NCI-H2171 (cell line): ENCODE measurements at regions not wholly inside any gene's neighbourhood (a gene's known extent, or its start where the extent isn't known, plus 50 kb on each side); places are given as distances from the start of the nearest gene placed in this dataset.

Source experiments
- DNase-seq: peaks from one replicate; lab custom pipeline; 2025; lab: John Stamatoyannopoulos, UW

- DNase-seq, result no peak
Measured at GRCh38 chr18:78113136-78113939, 863.7 kb downstream of the GALR1 start.

- DNase-seq, result no peak
Measured at GRCh38 chr18:78113940-78114251, 864.2 kb downstream of the GALR1 start.

DNA sequence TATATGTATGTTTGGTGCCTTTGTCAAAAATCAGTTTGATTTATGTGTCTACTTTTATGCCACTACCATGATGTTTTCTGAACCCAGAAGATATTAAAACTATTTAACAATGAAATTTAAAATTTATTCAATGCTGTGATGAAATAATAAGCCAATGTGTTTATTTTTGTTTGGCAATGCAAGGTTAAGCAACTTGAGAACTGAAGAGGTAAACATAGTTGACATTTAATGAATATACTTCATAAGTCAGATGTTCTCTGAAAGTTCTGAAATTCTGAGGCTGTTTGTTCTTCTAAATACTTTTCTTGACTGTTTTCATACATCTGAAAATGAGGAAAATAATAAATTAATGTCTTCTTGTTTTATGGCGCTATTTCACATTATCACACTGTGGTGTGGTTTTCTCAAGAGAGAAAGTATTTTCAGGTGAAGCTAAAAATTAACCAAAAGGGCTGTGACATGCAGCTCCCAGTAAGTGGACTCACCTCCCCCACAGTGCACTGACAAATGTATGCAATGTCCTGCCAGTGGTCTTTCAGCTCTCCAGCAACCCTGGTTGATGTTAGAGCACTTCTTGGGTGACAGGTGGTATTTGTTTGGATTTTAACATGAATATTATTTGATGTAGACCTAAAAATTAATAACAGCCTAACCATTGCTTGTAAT lies 863.6 kb upstream of the SALL3 start:
- DNase-seq, result no peak

- DNase-seq, result no peak
Measured at GRCh38 chr18:78123144-78123909, 856.3 kb upstream of the SALL3 start.

DNA sequence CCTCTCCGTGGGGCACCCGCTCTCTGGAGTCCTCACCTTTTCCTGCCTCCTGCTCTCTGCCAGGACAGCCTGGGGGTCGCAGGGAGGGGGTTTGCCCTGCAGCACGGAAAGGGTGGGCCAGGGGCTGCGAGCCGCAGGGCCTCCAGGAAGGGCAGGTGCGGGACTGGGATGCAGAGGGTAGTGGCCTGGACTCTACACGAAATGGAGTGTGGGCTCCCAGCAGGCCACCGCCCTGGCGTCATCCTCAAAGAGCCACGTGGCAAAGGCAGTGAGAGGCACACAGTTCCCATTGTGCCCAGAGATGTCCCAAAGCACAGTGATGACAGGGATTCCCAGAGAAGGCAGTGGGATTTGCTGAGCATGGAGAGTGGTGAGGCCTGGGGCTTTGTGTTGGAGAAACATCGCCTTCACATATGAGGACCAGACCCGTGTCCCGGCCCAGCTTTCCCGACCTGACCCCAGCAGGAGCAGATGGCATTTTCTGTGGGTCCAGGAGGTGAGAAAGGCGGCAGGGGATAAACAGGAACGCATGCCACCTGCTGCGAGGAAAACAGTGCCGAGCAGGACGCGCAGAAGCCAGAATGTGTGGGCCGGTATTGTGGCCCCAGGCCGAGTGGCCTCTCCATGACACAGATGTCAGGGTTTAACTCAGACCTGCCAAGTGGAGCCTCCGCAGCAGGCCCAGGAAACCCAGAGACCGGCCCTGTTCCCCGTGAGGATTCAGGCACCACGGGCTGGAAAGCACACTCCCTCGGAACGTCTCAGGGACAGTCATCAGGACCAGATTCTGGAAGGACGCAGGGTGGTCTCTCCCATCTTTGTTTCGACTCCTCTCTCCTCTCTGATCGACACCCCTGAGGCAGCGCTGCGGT lies 855.5 kb upstream of the SALL3 start:
- no peak for DNase-seq

- no peak for DNase-seq
Measured at GRCh38 chr18:78125206-78125896, 854.3 kb upstream of the SALL3 start.

DNA sequence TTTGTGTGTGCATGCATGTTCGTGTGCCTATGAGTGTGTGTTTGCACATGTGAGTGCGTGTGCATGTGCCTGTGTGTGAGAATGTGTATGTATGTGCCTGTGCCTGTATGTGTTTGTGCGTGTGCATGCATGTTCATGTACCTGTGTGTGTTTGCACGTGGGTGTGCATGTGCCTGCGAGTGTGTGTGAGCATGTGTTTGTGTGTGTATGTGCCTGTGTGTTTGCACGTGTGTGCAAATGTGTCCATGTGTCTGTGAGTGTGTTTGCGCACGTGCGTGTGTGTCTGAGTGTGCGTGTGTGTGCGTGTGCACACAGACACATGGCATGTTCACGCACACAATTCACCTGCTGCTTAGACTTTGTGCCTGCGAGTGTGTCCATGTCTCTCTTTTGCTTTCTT lies 853.5 kb upstream of the SALL3 start:
- no peak for DNase-seq

DNA sequence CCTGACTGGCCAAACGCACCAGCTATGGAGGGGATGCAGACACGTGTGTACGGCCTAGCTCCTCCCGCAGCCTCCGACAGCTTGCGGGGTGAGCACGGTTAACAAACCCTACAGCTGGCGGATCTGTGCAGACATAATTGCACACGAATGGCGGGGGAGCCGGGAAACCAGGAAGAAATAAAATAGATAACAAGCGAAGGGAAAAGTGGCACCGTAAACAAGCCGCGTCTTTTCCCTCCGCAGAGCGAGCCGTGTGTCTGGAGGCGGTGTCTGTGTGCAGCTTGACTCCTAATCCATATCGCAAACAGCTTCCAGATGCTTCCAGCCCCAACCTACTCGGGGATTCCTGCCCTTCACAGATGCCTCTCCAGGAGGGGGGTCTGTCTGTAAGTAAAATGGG lies 853.1 kb upstream of the SALL3 start:
- DNase-seq, result no peak

GRCh38 chr18:78127041-78127440 lies 852.6 kb upstream of the SALL3 start:
- no peak for DNase-seq

- no peak for DNase-seq
Measured at GRCh38 chr18:78128004-78128403, 851.6 kb upstream of the SALL3 start.

- no peak for DNase-seq
Measured at GRCh38 chr18:78129260-78129659, 850.4 kb upstream of the SALL3 start.

DNA sequence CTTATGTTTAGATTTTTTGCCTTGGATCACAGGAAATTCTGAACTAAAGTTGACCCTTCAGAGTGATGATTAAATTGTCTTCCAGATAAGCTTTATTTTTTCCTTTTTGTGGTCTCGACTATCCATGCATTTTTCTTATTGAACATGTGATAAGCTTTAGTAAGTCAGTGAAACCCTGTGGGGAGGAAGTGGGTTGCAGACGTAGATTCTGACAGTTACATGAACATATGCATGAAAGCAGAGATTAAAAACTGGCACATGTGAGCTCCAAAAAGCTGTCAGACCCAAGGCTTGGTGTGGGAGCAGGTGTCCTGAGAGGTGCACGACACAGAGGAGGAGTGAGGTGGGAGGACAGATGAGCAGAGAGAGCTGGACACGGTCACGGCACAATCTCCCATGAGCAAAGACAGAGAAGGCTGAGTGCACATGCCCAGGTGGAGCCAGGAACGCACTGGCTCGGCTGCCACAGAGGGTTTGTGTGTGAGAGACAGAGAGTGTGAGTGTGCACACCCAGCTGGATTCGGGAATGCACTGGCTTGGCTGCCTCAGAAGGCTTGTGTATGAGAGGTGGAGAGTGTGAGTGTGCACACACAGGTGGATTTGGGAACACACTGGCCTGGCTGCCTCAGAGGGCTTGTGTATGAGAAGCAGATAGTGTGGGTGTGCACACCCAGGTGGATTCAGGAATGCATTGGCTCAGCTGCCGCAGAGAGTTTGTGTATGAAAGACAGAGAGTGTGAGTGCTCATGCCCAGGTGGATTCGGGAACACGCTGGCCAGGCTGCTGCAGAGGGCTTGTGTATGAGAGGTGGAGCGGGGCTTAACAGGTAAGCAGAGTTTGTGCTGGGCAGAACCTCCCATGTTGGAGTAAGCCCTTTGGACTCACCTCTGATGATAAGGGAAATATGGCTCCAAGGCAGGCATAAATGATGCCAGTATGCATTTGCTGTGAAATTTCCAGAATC lies 849.1 kb upstream of the SALL3 start:
- DNase-seq, result no peak

- no peak for DNase-seq
Measured at GRCh38 chr18:78133729-78134128, 845.9 kb upstream of the SALL3 start.

- no peak for DNase-seq
Measured at GRCh38 chr18:78136986-78137385, 842.6 kb upstream of the SALL3 start.

- no peak for DNase-seq
Measured at GRCh38 chr18:78138983-78139496, 840.6 kb upstream of the SALL3 start.

GRCh38 chr18:78140294-78140693 lies 839.3 kb upstream of the SALL3 start:
- no peak for DNase-seq

- DNase-seq, result no peak
Measured at GRCh38 chr18:78144669-78145068, 834.9 kb upstream of the SALL3 start.

DNA sequence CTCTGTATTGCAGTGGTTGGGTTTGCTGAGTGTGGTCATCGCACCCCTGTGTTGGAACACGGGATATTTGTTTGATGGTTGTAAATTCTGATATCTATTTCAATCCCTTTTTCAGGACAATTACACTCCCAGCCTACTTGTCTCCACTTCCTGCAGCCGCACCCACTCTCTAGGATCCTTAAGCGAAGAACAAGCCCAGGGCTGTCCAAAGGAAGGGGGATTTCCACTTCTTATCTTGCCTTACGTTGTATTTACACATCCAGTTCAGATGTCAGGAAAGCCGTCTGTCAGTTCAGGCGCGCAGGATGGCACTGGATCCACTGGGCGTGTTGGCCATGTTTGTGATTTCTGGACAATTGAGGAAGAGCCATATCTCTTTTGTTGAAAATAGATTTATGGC lies 834.5 kb upstream of the SALL3 start:
- DNase-seq, result no peak

DNA sequence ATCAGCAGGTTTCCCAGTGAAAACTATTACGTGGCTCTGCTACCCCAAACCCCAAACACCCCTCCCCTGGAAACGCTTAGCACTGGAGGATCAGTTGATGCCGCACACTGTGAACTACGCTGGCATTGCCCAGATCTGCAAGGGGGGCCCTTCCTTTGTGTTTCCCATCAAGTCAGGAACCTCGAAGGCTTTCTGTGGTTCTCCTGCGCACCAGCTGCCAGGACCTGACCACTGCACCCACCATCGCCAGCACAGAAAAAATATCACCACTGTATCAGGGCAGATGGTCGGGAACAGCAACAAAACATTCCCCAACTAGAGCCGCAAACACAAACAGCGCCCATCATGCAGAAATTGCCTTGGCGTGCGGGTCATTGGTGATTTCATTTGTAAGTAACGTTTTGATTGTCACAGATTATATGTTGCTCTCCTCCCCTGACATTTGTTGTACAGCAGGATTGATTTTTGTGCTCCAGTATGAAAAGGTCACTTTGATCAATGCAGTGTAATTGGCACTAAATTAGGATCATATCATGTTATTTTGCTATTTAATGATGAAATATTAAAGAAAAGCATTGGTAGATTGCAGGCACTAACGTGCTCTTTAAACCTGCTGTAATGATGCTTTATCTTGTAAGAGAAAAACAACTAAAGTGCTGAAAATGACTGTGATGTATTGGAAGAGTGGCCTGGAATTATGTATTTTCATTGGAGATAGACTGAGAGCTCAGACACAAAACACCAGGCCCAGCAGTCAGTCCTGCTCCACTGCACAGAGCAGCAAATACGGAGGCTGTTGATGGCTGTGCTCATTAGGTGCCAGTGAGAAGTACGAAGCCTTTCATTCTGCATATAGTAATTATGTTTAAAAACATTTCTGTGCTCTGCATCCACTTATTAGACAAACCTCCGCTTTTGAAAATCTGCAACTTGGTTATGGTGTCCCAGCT lies 833.2 kb upstream of the SALL3 start:
- DNase-seq, result no peak
